ENCODE measurements at regions not wholly inside any gene's neighbourhood (a gene's known extent, or its start where the extent isn't known, plus 50 kb on each side); places are given as distances from the start of the nearest gene placed in this dataset.

DNA sequence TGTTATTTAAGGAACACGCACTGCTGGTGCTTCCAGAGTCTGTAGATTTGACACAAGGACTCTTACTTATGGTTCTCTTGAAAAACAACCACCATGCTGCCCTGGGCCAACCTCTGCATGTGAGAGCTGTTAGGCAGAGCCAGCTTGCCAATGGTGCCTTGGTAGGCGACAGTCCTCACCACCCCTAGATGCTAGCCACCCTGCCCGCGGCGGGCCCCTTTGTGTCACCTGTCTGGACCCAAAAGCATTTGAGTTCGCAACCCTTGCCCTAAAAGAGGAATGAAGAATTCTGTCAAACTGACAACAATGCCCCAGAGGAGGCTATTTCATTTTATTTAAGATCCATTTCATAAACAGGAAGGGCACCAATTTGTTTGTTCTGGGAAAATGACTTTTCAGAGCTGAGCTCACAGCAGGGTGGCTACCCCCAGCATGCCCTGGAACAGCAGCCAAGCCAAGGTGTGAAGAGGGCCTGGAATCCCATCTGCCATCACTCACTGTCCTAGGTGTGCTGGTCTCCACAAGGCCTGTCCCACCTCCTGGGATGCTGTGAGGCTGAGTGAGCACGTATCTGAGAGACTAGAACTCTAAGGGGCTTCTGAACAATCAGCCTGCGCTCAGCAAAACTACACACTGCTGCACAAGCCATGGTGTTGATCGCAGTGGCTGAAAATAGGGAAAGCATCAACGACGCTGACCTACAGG, 63.8 kb upstream of the FZD10 start:
- Histone ChIP-seq H3K4me3 (no peak overlapping the region), H3K4me1 (no peaks in the 10 kb centered on the region), H3K27ac (no peak overlapping the region), H3K9me3 (no peaks in the 10 kb centered on the region), H3K36me3 (no peaks in the 10 kb centered on the region), H3K27me3 (peaks cover 0 to 63% (median 35%) of the 10 kb centered on the region in 7 donors)
- WGBS, 2 donors: 89% methylated on average over 11 of the region's 11 CpGs
- TF ChIP-seq CTCF (IDR thresholded peaks at IDR 0.05): no peak
- ATAC-seq: no peak
- intact Hi-C loops (cut with DNase I): no loop called here
- DNase-seq: no peak

GRCh38 chr12:130100634-130101362, 61.5 kb upstream of the FZD10 start:
- Histone ChIP-seq H3K4me1 (peaks cover 0 to 4% (median 0%) of the 10 kb centered on the region in 9 donors), H3K27me3 (peaks cover 0 to 60% (median 30%) of the 10 kb centered on the region in 7 donors), H3K36me3 (no peaks in the 10 kb centered on the region), H3K4me3 (no peak overlapping the region), H3K27ac (no peak overlapping the region), H3K9me3 (no peaks in the 10 kb centered on the region)
- WGBS, 2 donors: 74 to 77% methylated on average over 8 of the region's 8 CpGs
- intact Hi-C loops (cut with DNase I): no loop called here
- DNase-seq (no peak), ATAC-seq (no peak)
- no peak for TF ChIP-seq CTCF (IDR thresholded peaks at IDR 0.05)

- peaks cover 0 to 4% (median 0%) of the 10 kb centered on the region in 9 donors for H3K4me1 ChIP-seq
- intact Hi-C loops (cut with DNase I): no loop called here
- H3K4me3 ChIP-seq: no peak overlapping the region
- no peaks in the 10 kb centered on the region for H3K36me3 ChIP-seq
- H3K9me3 ChIP-seq: peaks cover 0 to under 1% (median 0%) of the 10 kb centered on the region in 11 donors
- 36 to 43% methylated on average over 7 of the region's 7 CpGs for WGBS, 2 donors
- DNase-seq: no peak
- no peak for TF ChIP-seq CTCF (IDR thresholded peaks at IDR 0.05)
- H3K27ac ChIP-seq: no peak overlapping the region
- ATAC-seq: no peak
- H3K27me3 ChIP-seq: peaks cover 0 to 61% (median 30%) of the 10 kb centered on the region in 7 donors
Measured at GRCh38 chr12:130101370-130101769, 60.9 kb upstream of the FZD10 start.

DNA sequence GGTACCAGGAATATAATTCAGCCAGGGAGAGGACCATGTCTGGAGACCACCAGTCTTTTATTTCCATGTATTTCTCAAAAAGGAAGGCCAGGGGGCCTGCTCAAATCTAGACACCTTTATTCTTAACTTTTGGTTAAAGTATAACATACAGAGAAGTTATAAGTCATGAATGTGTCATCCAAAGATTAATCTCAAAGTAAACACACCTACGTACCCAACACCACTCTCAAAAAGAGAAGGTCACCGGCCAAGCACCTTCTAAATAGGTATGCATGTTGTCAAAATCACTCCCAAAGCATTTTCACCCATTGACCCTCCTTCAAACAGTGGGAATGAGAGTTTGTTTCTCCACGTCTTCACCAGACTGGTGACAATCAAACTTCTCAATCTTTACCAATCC, 60.0 kb upstream of the FZD10 start:
- no peak for TF ChIP-seq CTCF (IDR thresholded peaks at IDR 0.05)
- Histone ChIP-seq H3K27me3 (peaks cover 0 to 55% (median 30%) of the 10 kb centered on the region in 7 donors), H3K4me3 (no peak overlapping the region), H3K27ac (no peak overlapping the region), H3K9me3 (peaks cover 0 to 4% (median 0%) of the 10 kb centered on the region in 11 donors), H3K4me1 (peaks cover 0 to 4% (median 0%) of the 10 kb centered on the region in 9 donors), H3K36me3 (no peaks in the 10 kb centered on the region)
- DNase-seq: no peak
- no peak for ATAC-seq
- 81 to 87% methylated on average over 3 of the region's 3 CpGs for WGBS, 2 donors
- intact Hi-C loops (cut with DNase I): no loop called here

Data from heart right ventricle (tissue), 16 donors.